WTC11 (cell line): ENCODE measurements at regions not wholly inside any gene's neighbourhood (a gene's known extent, or its start where the extent isn't known, plus 50 kb on each side); places are given as distances from the start of the nearest gene placed in this dataset.

Experiments
- JUN ChIP-seq: sonication (generic); formaldehyde crosslinking; IDR thresholded peaks from 2 replicates; pipeline ENCODE4 v1.8.0; 2023; ENCODE audit warnings: mild to moderate bottlenecking, missing genetic modification reagents
- NR3C1 ChIP-seq: sonication (generic); formaldehyde crosslinking; conservative IDR thresholded peaks from 2 replicates; pipeline ENCODE4 v1.8.1; 2023; ENCODE audit warnings: low read depth, mild to moderate bottlenecking, missing genetic modification reagents
- TF ChIP-seq, protein P1 (sequence below): fragments of 200-600 bp; IDR thresholded peaks from 2 replicates; pipeline ENCODE4 v1.8.0; 2022; ENCODE audit warnings: antibody characterized with exemption

DNA sequence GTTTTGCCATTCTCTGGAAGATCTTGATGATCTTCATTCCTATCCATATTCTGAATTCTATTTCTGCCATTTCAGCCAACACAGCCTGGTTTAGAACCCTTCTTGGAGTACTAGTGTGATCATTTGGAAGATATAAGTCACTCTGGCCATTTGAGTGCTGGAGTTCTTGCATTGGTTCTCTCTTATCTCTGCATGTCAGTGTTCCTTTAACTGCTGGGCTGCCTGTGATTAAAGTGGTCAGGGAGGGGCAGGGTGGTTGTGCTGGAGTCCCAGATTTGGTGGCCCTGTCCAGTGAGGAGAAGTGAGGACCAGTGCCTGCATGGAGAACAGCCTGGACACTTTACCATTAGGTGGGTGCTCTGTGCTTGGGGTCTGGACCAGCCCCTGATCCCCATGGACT is 173.0 kb downstream of the SOD2 start:
- no peak for TF ChIP-seq NR3C1 (CRISPR knock-in tag)
- TF ChIP-seq, protein P1, sequence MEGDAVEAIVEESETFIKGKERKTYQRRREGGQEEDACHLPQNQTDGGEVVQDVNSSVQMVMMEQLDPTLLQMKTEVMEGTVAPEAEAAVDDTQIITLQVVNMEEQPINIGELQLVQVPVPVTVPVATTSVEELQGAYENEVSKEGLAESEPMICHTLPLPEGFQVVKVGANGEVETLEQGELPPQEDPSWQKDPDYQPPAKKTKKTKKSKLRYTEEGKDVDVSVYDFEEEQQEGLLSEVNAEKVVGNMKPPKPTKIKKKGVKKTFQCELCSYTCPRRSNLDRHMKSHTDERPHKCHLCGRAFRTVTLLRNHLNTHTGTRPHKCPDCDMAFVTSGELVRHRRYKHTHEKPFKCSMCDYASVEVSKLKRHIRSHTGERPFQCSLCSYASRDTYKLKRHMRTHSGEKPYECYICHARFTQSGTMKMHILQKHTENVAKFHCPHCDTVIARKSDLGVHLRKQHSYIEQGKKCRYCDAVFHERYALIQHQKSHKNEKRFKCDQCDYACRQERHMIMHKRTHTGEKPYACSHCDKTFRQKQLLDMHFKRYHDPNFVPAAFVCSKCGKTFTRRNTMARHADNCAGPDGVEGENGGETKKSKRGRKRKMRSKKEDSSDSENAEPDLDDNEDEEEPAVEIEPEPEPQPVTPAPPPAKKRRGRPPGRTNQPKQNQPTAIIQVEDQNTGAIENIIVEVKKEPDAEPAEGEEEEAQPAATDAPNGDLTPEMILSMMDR = no peak
- no peak for TF ChIP-seq JUN
